Keratinocyte (primary cell): ENCODE measurements at regions not wholly inside any gene's neighbourhood (a gene's known extent, or its start where the extent isn't known, plus 50 kb on each side); places are given as distances from the start of the nearest gene placed in this dataset.

Experiments
- DNase-seq: peaks from one replicate; pipeline ENCODE4 v3.0.0-alpha.2; 2011; ENCODE audit warnings: low read depth, missing footprints, low spot score
- FAIRE-seq: peaks from 2 replicates; lab custom pipeline; 2011; peaks lifted over from hg19 to GRCh38; lab: Jason Lieb, UNC
- H2AFZ ChIP-seq: 2 replicates; pipeline ENCODE4 v1.6.0; 2012; ENCODE audit warnings: low read length, control low read depth, inconsistent platforms; ENCODE audit not compliant: control insufficient read depth
- H3K27ac ChIP-seq: 2 replicates; pipeline ENCODE4 v1.5.1; 2011; ENCODE audit warnings: low read length; ENCODE audit not compliant: control insufficient read depth, insufficient read depth
- H3K27me3 ChIP-seq: 3 replicates; pipeline ENCODE4 v1.6.0; 2011; ENCODE audit warnings: low read length; ENCODE audit not compliant: control insufficient read depth, insufficient read depth; ENCODE audit errors: extremely low read depth
- H3K36me3 ChIP-seq, 2 experiments: 2 replicates in 1 of 2; 3 replicates in 1 of 2; pipeline ENCODE4 v1.5.1; 2011; ENCODE audit warnings: low read length in 2 of 2, mild to moderate bottlenecking in 1 of 2; ENCODE audit not compliant: control insufficient read depth in 2 of 2, insufficient read depth in 2 of 2; ENCODE audit errors: extremely low read depth in 1 of 2
- H3K4me1 ChIP-seq: 3 replicates; pipeline ENCODE4 v1.5.1; 2011; ENCODE audit warnings: low read length; ENCODE audit not compliant: control insufficient read depth, insufficient read depth; ENCODE audit errors: extremely low read depth
- H3K4me2 ChIP-seq: 3 replicates; pipeline ENCODE4 v1.6.0; 2011; ENCODE audit warnings: low read depth, low read length; ENCODE audit not compliant: control insufficient read depth, insufficient read depth; ENCODE audit errors: extremely low read depth
- H3K4me3 ChIP-seq, 3 experiments: fragments of 200-600 bp in 1 of 3; sonication (generic) in 1 of 3; 2 replicates in 2 of 3; 3 replicates in 1 of 3; pipeline ENCODE4 v1.5.1; 2011 to 2016; ENCODE audit warnings: low read length in 3 of 3, mild to moderate bottlenecking in 3 of 3, control low read depth in 2 of 3, inconsistent platforms in 1 of 3, low read depth in 1 of 3, mixed read lengths in 1 of 3, mixed run types in 1 of 3, moderate library complexity in 1 of 3; ENCODE audit not compliant: control insufficient read depth in 2 of 3, insufficient read depth in 2 of 3; ENCODE audit errors: extremely low read depth in 1 of 3
- H3K79me2 ChIP-seq: 2 replicates; pipeline ENCODE4 v1.6.0; 2012; ENCODE audit warnings: low read length; ENCODE audit not compliant: control insufficient read depth, insufficient read depth
- H3K9ac ChIP-seq: 3 replicates; pipeline ENCODE4 v1.6.0; 2011; ENCODE audit warnings: low read length; ENCODE audit not compliant: control insufficient read depth, insufficient read depth; ENCODE audit errors: extremely low read depth
- H3K9me1 ChIP-seq: 3 replicates; pipeline ENCODE4 v1.6.0; 2011; ENCODE audit warnings: low read length; ENCODE audit not compliant: control insufficient read depth, insufficient read depth; ENCODE audit errors: extremely low read depth
- H3K9me3 ChIP-seq: 2 replicates; pipeline ENCODE4 v1.5.1; 2012; ENCODE audit warnings: low read depth, low read length; ENCODE audit not compliant: control insufficient read depth
- H4K20me1 ChIP-seq: 3 replicates; pipeline ENCODE4 v1.6.0; 2011; ENCODE audit warnings: low read length; ENCODE audit not compliant: control insufficient read depth, insufficient read depth; ENCODE audit errors: extremely low read depth
- EZH2 ChIP-seq: IDR thresholded peaks from one replicate; pipeline ENCODE4 v1.6.1; 2012; ENCODE audit warnings: inconsistent platforms, mild to moderate bottlenecking, low read length, moderate library complexity
- dilution Hi-C: fragments of 300-500 bp; cut with MboI; formaldehyde crosslinking; loops from one replicate; pipeline ENCODE4 v1.7.0; 2020; ENCODE audit warnings: low sequenced_read_pairs; ENCODE audit not compliant: extremely low pct_ligation_motif_present
- TF ChIP-seq, protein P1 (sequence below), 3 experiments: IDR thresholded peaks in 1 of 3; conservative IDR thresholded peaks in 1 of 3; optimal IDR thresholded peaks in 1 of 3; 2 replicates in 2 of 3; 3 replicates in 1 of 3; pipeline versions ENCODE3 to v1.5.1; 2011; ENCODE audit warnings: low read length in 3 of 3, mild to moderate bottlenecking in 3 of 3, moderate library complexity in 2 of 3, control low read depth in 1 of 3, inconsistent platforms in 1 of 3; ENCODE audit not compliant: insufficient read depth in 2 of 3; ENCODE audit errors: extremely low read depth in 1 of 3

GRCh38 chr13:58935689-58936088, 1228.0 kb downstream of the DIAPH3 start:
- no peak for TF ChIP-seq EZH2
- TF ChIP-seq, protein P1, sequence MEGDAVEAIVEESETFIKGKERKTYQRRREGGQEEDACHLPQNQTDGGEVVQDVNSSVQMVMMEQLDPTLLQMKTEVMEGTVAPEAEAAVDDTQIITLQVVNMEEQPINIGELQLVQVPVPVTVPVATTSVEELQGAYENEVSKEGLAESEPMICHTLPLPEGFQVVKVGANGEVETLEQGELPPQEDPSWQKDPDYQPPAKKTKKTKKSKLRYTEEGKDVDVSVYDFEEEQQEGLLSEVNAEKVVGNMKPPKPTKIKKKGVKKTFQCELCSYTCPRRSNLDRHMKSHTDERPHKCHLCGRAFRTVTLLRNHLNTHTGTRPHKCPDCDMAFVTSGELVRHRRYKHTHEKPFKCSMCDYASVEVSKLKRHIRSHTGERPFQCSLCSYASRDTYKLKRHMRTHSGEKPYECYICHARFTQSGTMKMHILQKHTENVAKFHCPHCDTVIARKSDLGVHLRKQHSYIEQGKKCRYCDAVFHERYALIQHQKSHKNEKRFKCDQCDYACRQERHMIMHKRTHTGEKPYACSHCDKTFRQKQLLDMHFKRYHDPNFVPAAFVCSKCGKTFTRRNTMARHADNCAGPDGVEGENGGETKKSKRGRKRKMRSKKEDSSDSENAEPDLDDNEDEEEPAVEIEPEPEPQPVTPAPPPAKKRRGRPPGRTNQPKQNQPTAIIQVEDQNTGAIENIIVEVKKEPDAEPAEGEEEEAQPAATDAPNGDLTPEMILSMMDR (optimal IDR thresholded peaks at IDR 0.05 in 1 of 3, IDR thresholded peaks at IDR 0.05 in 1 of 3, conservative IDR thresholded peaks at IDR 0.05 in 1 of 3; ENCODE audit: extremely low read depth in 1 of 3, insufficient read depth in 2 of 3, low read length in 3 of 3): no peak
- DNase-seq (no peak), FAIRE-seq (no peak)
- Histone ChIP-seq H4K20me1 (no peaks in the 10 kb centered on the region), H2AFZ (no peak overlapping the region), H3K4me1 (no peaks in the 10 kb centered on the region), H3K79me2 (no peaks in the 10 kb centered on the region), H3K27me3 (no peaks in the 10 kb centered on the region), H3K4me3 (no peak overlapping the region), H3K4me2 (no peak overlapping the region), H3K36me3 (no peaks in the 10 kb centered on the region), H3K27ac (no peak overlapping the region), H3K9me3 (no peaks in the 10 kb centered on the region), H3K9ac (no peak overlapping the region), H3K9me1 (no peaks in the 10 kb centered on the region)
- dilution Hi-C loops: no loop called here

GRCh38 chr13:58946274-58946673, 1217.5 kb downstream of the DIAPH3 start:
- no peak overlapping the region for H3K9ac ChIP-seq
- H2AFZ ChIP-seq: no peak overlapping the region
- H3K4me1 ChIP-seq: no peaks in the 10 kb centered on the region
- H3K4me3 ChIP-seq: no peak overlapping the region
- no peak for FAIRE-seq
- H3K36me3 ChIP-seq: no peaks in the 10 kb centered on the region
- H3K9me1 ChIP-seq: no peaks in the 10 kb centered on the region
- no peak for DNase-seq
- H4K20me1 ChIP-seq: no peaks in the 10 kb centered on the region
- no peak overlapping the region for H3K27ac ChIP-seq
- H3K4me2 ChIP-seq: no peak overlapping the region
- H3K9me3 ChIP-seq: peaks cover 2% of the 10 kb centered on the region
- H3K27me3 ChIP-seq: no peaks in the 10 kb centered on the region
- no peaks in the 10 kb centered on the region for H3K79me2 ChIP-seq
- TF ChIP-seq EZH2: no peak
- TF ChIP-seq, protein P1 (optimal IDR thresholded peaks at IDR 0.05 in 1 of 3, IDR thresholded peaks at IDR 0.05 in 1 of 3, conservative IDR thresholded peaks at IDR 0.05 in 1 of 3; ENCODE audit: extremely low read depth in 1 of 3, insufficient read depth in 2 of 3, low read length in 3 of 3): no peak
- dilution Hi-C loops: no loop called here
